HG03520 (cell line): ENCODE measurements at regions not wholly inside any gene's neighbourhood (a gene's known extent, or its start where the extent isn't known, plus 50 kb on each side); places are given as distances from the start of the nearest gene placed in this dataset.

Experiments used
- ATAC-seq: cut with Tn5 transposase; IDR thresholded peaks from one replicate; pipeline ENCODE4 v1.9.1; 2021; ENCODE audit warnings: mild to moderate bottlenecking, moderate library complexity; ENCODE audit not compliant: unreplicated experiment

- no peak for ATAC-seq
Measured at GRCh38 chr4:82043081-82043808, 330.5 kb downstream of the HNRNPD start.

- no peak for ATAC-seq
Measured at GRCh38 chr4:82042042-82042441, 331.7 kb downstream of the HNRNPD start.

GRCh38 chr4:82038936-82039335 is 334.9 kb downstream of the HNRNPD start:
- no peak for ATAC-seq

GRCh38 chr4:82036181-82036580 is 337.6 kb downstream of the HNRNPD start:
- ATAC-seq, result no peak

- ATAC-seq, result no peak
Measured at GRCh38 chr4:82034878-82035277, 338.9 kb downstream of the HNRNPD start.

- ATAC-seq, result no peak
Measured at GRCh38 chr4:82033862-82034261, 339.9 kb downstream of the HNRNPD start.

- no peak for ATAC-seq
Measured at GRCh38 chr4:82031376-82031927, 342.3 kb downstream of the HNRNPD start.

GRCh38 chr4:82017680-82018079 is 356.1 kb downstream of the HNRNPD start:
- ATAC-seq, result no peak

GRCh38 chr4:82005158-82005557 is 368.6 kb downstream of the HNRNPD start:
- ATAC-seq, result no peak

- no peak for ATAC-seq
Measured at GRCh38 chr4:81997313-81997712, 376.5 kb downstream of the HNRNPD start.

- no peak for ATAC-seq
Measured at GRCh38 chr4:81990898-81991297, 382.9 kb downstream of the HNRNPD start.

GRCh38 chr4:81990211-81990610 is 383.6 kb downstream of the HNRNPD start:
- ATAC-seq, result no peak

GRCh38 chr4:81989202-81989601 is 384.6 kb downstream of the HNRNPD start:
- no peak for ATAC-seq

GRCh38 chr4:81988178-81988577 is 385.6 kb downstream of the HNRNPD start:
- no peak for ATAC-seq

GRCh38 chr4:81984746-81985145 is 389.0 kb downstream of the HNRNPD start:
- ATAC-seq, result no peak

- ATAC-seq, result no peak
Measured at GRCh38 chr4:81982846-81983540, 390.8 kb downstream of the HNRNPD start.

- no peak for ATAC-seq
Measured at GRCh38 chr4:81981218-81981617, 392.6 kb downstream of the HNRNPD start.

GRCh38 chr4:81974523-81974922 is 399.3 kb downstream of the HNRNPD start:
- ATAC-seq, result no peak

- ATAC-seq, result no peak
Measured at GRCh38 chr4:81971637-81972381, 402.0 kb downstream of the HNRNPD start.

GRCh38 chr4:81971061-81971460 is 402.7 kb downstream of the HNRNPD start:
- ATAC-seq, result no peak

- no peak for ATAC-seq
Measured at GRCh38 chr4:81970454-81970853, 403.3 kb downstream of the HNRNPD start.

GRCh38 chr4:81966676-81967075 is 407.1 kb downstream of the HNRNPD start:
- ATAC-seq, result no peak
